GM21447 (cell line): ENCODE measurements at regions not wholly inside any gene's neighbourhood (a gene's known extent, or its start where the extent isn't known, plus 50 kb on each side); places are given as distances from the start of the nearest gene placed in this dataset.

Experiments
- ATAC-seq: cut with Tn5 transposase; IDR thresholded peaks from one replicate; pipeline ENCODE4 v1.9.1; 2021; ENCODE audit not compliant: unreplicated experiment

- ATAC-seq, result no peak
Observed at GRCh38 chr2:117067900-117068299, 746.6 kb upstream of the DDX18 start.

GRCh38 chr2:117068371-117068770, 746.1 kb upstream of the DDX18 start:
- no peak for ATAC-seq

GRCh38 chr2:117071556-117072102, 742.9 kb upstream of the DDX18 start:
- no peak for ATAC-seq

- no peak for ATAC-seq
Observed at GRCh38 chr2:117074756-117075155, 739.7 kb upstream of the DDX18 start.

GRCh38 chr2:117085256-117085655, 729.2 kb upstream of the DDX18 start:
- no peak for ATAC-seq

GRCh38 chr2:117085737-117086136, 728.8 kb upstream of the DDX18 start:
- ATAC-seq, result no peak

- no peak for ATAC-seq
Observed at GRCh38 chr2:117086174-117086942, 728.1 kb upstream of the DDX18 start.

- no peak for ATAC-seq
Observed at GRCh38 chr2:117086943-117087250, 727.6 kb upstream of the DDX18 start.

GRCh38 chr2:117087535-117088291, 726.8 kb upstream of the DDX18 start:
- ATAC-seq, result no peak

- no peak for ATAC-seq
Observed at GRCh38 chr2:117091041-117091837, 723.3 kb upstream of the DDX18 start.

GRCh38 chr2:117101613-117102012, 712.9 kb upstream of the DDX18 start:
- no peak for ATAC-seq

- ATAC-seq, result no peak
Observed at GRCh38 chr2:117108741-117109267, 705.7 kb upstream of the DDX18 start.

- ATAC-seq, result no peak
Observed at GRCh38 chr2:117118994-117119393, 695.5 kb upstream of the DDX18 start.

- ATAC-seq, result no peak
Observed at GRCh38 chr2:117123362-117123761, 691.1 kb upstream of the DDX18 start.

GRCh38 chr2:117126656-117127055, 687.8 kb upstream of the DDX18 start:
- ATAC-seq, result no peak

GRCh38 chr2:117127680-117128079, 686.8 kb upstream of the DDX18 start:
- no peak for ATAC-seq

GRCh38 chr2:117128461-117128860, 686.0 kb upstream of the DDX18 start:
- ATAC-seq, result no peak

- no peak for ATAC-seq
Observed at GRCh38 chr2:117137371-117137770, 677.1 kb upstream of the DDX18 start.

GRCh38 chr2:117169036-117169765, 645.3 kb upstream of the DDX18 start:
- ATAC-seq, result no peak

GRCh38 chr2:117170897-117171296, 643.6 kb upstream of the DDX18 start:
- no peak for ATAC-seq

GRCh38 chr2:117179405-117179804, 635.1 kb upstream of the DDX18 start:
- no peak for ATAC-seq
